RWPE2 (cell line): ENCODE measurements at regions not wholly inside any gene's neighbourhood (a gene's known extent, or its start where the extent isn't known, plus 50 kb on each side); places are given as distances from the start of the nearest gene placed in this dataset.

Experiments used
- ATAC-seq: fragments of 200-7000 bp; cut with Tn5 transposase; 3 replicates; pipeline ENCODE4 v1.9.1; 2021; ENCODE audit warnings: low read depth
- DNase-seq: peaks from one replicate; pipeline ENCODE4 v3.0.0-alpha.2; 2020; ENCODE audit warnings: low spot score
- H3K27ac ChIP-seq: fragments of 450-650 bp; 2 replicates; pipeline ENCODE4 v1.5.1; 2017; ENCODE audit warnings: mild to moderate bottlenecking; ENCODE audit not compliant: poor library complexity, severe bottlenecking
- H3K27me3 ChIP-seq: fragments of 250-450 bp; sonication (Bioruptor Pico); 2 replicates; pipeline ENCODE4 v1.5.1; 2021; ENCODE audit warnings: mild to moderate bottlenecking, moderate library complexity; ENCODE audit not compliant: insufficient read depth, poor library complexity, severe bottlenecking
- H3K36me3 ChIP-seq: fragments of 250-450 bp; sonication (Bioruptor Pico); 2 replicates; pipeline ENCODE4 v1.5.1; 2020; ENCODE audit warnings: low read depth, mild to moderate bottlenecking, moderate library complexity
- H3K4me1 ChIP-seq: fragments of 250-450 bp; sonication (Bioruptor Pico); 2 replicates; pipeline ENCODE4 v1.5.1; 2021; ENCODE audit warnings: mild to moderate bottlenecking, moderate library complexity; ENCODE audit not compliant: insufficient read depth, poor library complexity, severe bottlenecking
- H3K4me3 ChIP-seq: fragments of 250-450 bp; sonication (Bioruptor Pico); 2 replicates; pipeline ENCODE4 v1.5.1; 2021; ENCODE audit warnings: mild to moderate bottlenecking, moderate library complexity; ENCODE audit not compliant: severe bottlenecking
- H3K9me3 ChIP-seq: fragments of 250-450 bp; sonication (Bioruptor Pico); 2 replicates; pipeline ENCODE4 v1.5.1; 2021; ENCODE audit warnings: mild to moderate bottlenecking, moderate library complexity; ENCODE audit not compliant: severe bottlenecking
- TF ChIP-seq, protein P1 (sequence below): fragments of 450-650 bp; IDR thresholded peaks from one replicate; pipeline ENCODE4 v1.5.1; 2017; ENCODE audit warnings: mild to moderate bottlenecking, moderate library complexity; ENCODE audit not compliant: poor library complexity, severe bottlenecking

GRCh38 chr2:59733567-59733930, 819.9 kb downstream of the BCL11A start:
- Histone ChIP-seq H3K9me3 (no peaks in the 10 kb centered on the region), H3K36me3 (no peaks in the 10 kb centered on the region), H3K4me3 (no peak overlapping the region), H3K27me3 (no peaks in the 10 kb centered on the region), H3K4me1 (no peaks in the 10 kb centered on the region), H3K27ac (no peak overlapping the region)
- DNase-seq (no peak), ATAC-seq (no peak)
- TF ChIP-seq, protein P1, sequence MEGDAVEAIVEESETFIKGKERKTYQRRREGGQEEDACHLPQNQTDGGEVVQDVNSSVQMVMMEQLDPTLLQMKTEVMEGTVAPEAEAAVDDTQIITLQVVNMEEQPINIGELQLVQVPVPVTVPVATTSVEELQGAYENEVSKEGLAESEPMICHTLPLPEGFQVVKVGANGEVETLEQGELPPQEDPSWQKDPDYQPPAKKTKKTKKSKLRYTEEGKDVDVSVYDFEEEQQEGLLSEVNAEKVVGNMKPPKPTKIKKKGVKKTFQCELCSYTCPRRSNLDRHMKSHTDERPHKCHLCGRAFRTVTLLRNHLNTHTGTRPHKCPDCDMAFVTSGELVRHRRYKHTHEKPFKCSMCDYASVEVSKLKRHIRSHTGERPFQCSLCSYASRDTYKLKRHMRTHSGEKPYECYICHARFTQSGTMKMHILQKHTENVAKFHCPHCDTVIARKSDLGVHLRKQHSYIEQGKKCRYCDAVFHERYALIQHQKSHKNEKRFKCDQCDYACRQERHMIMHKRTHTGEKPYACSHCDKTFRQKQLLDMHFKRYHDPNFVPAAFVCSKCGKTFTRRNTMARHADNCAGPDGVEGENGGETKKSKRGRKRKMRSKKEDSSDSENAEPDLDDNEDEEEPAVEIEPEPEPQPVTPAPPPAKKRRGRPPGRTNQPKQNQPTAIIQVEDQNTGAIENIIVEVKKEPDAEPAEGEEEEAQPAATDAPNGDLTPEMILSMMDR, result no peak

GRCh38 chr2:59732871-59733566, 820.4 kb downstream of the BCL11A start:
- no peaks in the 10 kb centered on the region for H3K9me3 ChIP-seq
- no peak for DNase-seq
- no peaks in the 10 kb centered on the region for H3K27me3 ChIP-seq
- ATAC-seq, result no peak
- H3K4me1 ChIP-seq, result no peaks in the 10 kb centered on the region
- TF ChIP-seq, protein P1, result no peak
- no peak overlapping the region for H3K4me3 ChIP-seq
- no peak overlapping the region for H3K27ac ChIP-seq
- no peaks in the 10 kb centered on the region for H3K36me3 ChIP-seq

DNA sequence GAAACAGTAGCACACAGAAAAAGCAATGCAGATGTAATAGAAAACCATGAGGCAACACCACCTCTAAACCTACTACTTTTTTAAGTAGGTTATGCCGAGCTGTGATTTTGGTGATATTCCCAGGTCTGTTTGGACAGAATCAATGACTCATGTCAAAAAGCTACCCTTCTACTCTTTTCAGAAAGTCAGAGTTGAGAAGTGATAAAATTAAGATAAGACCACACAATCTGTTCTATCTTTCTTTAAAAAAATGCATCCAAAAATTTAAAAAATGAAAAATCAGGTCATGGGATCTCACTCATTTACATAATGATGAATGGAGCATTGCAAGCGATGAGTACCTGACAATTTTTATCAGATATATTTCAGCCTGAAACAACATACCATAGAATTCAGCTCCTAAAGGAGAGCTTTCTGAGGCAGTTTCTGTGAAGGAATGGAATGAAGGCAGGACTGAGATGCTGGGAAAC, 826.3 kb downstream of the BCL11A start:
- Histone ChIP-seq H3K36me3 (no peaks in the 10 kb centered on the region), H3K27me3 (no peaks in the 10 kb centered on the region), H3K4me1 (no peaks in the 10 kb centered on the region), H3K27ac (no peak overlapping the region), H3K9me3 (no peaks in the 10 kb centered on the region), H3K4me3 (no peak overlapping the region)
- TF ChIP-seq, protein P1, result no peak
- ATAC-seq, result no peak
- DNase-seq, result no peak

- H3K4me3 ChIP-seq, result no peak overlapping the region
- TF ChIP-seq, protein P1, result no peak
These were observed 827.0 kb downstream of the BCL11A start for GRCh38 chr2:59726228-59727120.

More at GRCh38 chr2:59726228-59727120, 827.0 kb downstream of the BCL11A start:
- H3K36me3 ChIP-seq, result no peaks in the 10 kb centered on the region
- ATAC-seq, result no peak
- DNase-seq, result no peak
- no peaks in the 10 kb centered on the region for H3K4me1 ChIP-seq
- no peaks in the 10 kb centered on the region for H3K9me3 ChIP-seq
- no peaks in the 10 kb centered on the region for H3K27me3 ChIP-seq
- H3K27ac ChIP-seq, result no peak overlapping the region
